ENCODE measurements at regions not wholly inside any gene's neighbourhood (a gene's known extent, or its start where the extent isn't known, plus 50 kb on each side); places are given as distances from the start of the nearest gene placed in this dataset.

- TF ChIP-seq POLR2AphosphoS5 (IDR thresholded peaks at IDR 0.05) (no peak), POLR2A (IDR thresholded peaks at IDR 0.05) (no peak)
Observed at GRCh38 chr3:144501467-144501866, 529.8 kb downstream of the DIPK2A start.

Data from breast epithelium (tissue), 3 donors.